ENCODE measurements at regions not wholly inside any gene's neighbourhood (a gene's known extent, or its start where the extent isn't known, plus 50 kb on each side); places are given as distances from the start of the nearest gene placed in this dataset.

DNA sequence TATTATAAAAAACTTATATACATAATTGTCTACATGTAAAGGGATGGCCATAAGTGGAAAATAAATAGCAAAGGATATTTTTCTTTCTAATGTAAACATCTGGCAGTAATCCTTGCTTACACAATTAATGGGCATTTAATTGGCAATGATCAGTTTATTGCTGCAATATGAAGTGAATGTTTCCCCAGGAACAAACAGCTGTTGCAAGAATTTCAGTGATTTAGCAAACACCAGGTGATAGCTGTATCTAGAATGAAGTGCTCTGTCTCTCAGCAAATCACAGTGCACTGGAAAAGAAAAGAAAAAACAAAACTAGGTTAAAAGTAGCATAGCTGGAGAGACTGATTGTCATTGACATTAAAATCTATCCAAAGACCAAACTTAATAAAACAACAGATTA lies 594.5 kb upstream of the ARRDC3 start:
- TF ChIP-seq, protein P1, sequence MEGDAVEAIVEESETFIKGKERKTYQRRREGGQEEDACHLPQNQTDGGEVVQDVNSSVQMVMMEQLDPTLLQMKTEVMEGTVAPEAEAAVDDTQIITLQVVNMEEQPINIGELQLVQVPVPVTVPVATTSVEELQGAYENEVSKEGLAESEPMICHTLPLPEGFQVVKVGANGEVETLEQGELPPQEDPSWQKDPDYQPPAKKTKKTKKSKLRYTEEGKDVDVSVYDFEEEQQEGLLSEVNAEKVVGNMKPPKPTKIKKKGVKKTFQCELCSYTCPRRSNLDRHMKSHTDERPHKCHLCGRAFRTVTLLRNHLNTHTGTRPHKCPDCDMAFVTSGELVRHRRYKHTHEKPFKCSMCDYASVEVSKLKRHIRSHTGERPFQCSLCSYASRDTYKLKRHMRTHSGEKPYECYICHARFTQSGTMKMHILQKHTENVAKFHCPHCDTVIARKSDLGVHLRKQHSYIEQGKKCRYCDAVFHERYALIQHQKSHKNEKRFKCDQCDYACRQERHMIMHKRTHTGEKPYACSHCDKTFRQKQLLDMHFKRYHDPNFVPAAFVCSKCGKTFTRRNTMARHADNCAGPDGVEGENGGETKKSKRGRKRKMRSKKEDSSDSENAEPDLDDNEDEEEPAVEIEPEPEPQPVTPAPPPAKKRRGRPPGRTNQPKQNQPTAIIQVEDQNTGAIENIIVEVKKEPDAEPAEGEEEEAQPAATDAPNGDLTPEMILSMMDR (IDR thresholded peaks at IDR 0.05) = no peak
- no peak for TF ChIP-seq POLR2A (IDR thresholded peaks at IDR 0.05)
